Esophagus squamous epithelium (tissue), 5 donors: ENCODE measurements at regions not wholly inside any gene's neighbourhood (a gene's known extent, or its start where the extent isn't known, plus 50 kb on each side); places are given as distances from the start of the nearest gene placed in this dataset.
"Not testable (repeated sequence)": the region's sequence is repeated elsewhere in the genome, so short reads cannot be mapped to it uniquely, and the experiment has no call there.

Experiments
- DNase-seq: peaks from one replicate; lab custom pipeline; 2025; lab: John Stamatoyannopoulos, UW
- H3K27ac ChIP-seq, 4 donors: fragments of 200-600 bp; sonication (generic); one replicate each; pipeline ENCODE4 v1.5.1; 2016 to 2019; ENCODE audit warnings: mild to moderate bottlenecking in 1 of 4
- H3K27me3 ChIP-seq, 4 donors: fragments of 200-600 bp; sonication (generic); 1 replicate in 3 of 4; 2 replicates in 1 of 4; pipeline versions ENCODE4 v1.5.1 to v1.6.0; 2017 to 2021; ENCODE audit warnings: antibody characterized with exemption in 1 of 4
- H3K36me3 ChIP-seq, 3 donors: fragments of 200-600 bp; sonication (generic); one replicate each; pipeline ENCODE4 v1.5.1; 2016 to 2019
- H3K4me1 ChIP-seq, 3 donors: fragments of 200-600 bp; sonication (generic); one replicate each; pipeline ENCODE4 v1.5.1; 2017 to 2019
- H3K4me3 ChIP-seq, 4 donors: fragments of 200-600 bp; sonication (generic); 1 replicate in 3 of 4; 2 replicates in 1 of 4; pipeline ENCODE4 v1.5.1; 2016 to 2019; ENCODE audit warnings: mild to moderate bottlenecking in 2 of 4, moderate library complexity in 1 of 4
- H3K9me3 ChIP-seq, 3 donors: fragments of 200-600 bp; sonication (generic); one replicate each; pipeline ENCODE4 v1.5.1; 2016 to 2019
- CTCF ChIP-seq, 6 experiments: fragments of 450-650 bp in 4 of 6; fragments of 200-600 bp in 2 of 6; sonication (generic) in 2 of 6; IDR thresholded peaks; one replicate each; pipeline ENCODE4 v1.5.1; 2016 to 2019; ENCODE audit warnings: antibody characterized with exemption in 6 of 6, mild to moderate bottlenecking in 4 of 6, moderate library complexity in 4 of 6
- POLR2A ChIP-seq, 4 donors: fragments of 450-650 bp; IDR thresholded peaks; one replicate each; pipeline ENCODE4 v1.6.1; 2017; ENCODE audit warnings: antibody characterized with exemption in 4 of 4, mild to moderate bottlenecking in 4 of 4, moderate library complexity in 3 of 4
- whole genome bisulfite sequencing, 2 donors: methylation state at CpG; one replicate each; pipeline ENCODE4 v1.1.5; 2018; 5-methylcytosine and 5-hydroxymethylcytosine counted together
- intact Hi-C: fragments of 100-400 bp; cut with DNase I; formaldehyde crosslinking; loops from one replicate; pipeline ENCODE4 v1.15.0; 2022
- donor health status: DM: yes; HTN: yes; CAD: no.

GRCh38 chr18:51257150-51257549 lies 59.7 kb upstream of the MEX3C start:
- no peak for DNase-seq
- peaks cover 0 to 4% (median 0%) of the 10 kb centered on the region in 4 donors for H3K27me3 ChIP-seq
- no peaks in the 10 kb centered on the region for H3K9me3 ChIP-seq
- H3K36me3 ChIP-seq = no peaks in the 10 kb centered on the region
- no peak overlapping the region for H3K4me3 ChIP-seq
- TF ChIP-seq CTCF (IDR thresholded peaks at IDR 0.05) (no peak), POLR2A (IDR thresholded peaks at IDR 0.05) (no peak)
- intact Hi-C loops = no loop called here
- H3K4me1 ChIP-seq = no peaks in the 10 kb centered on the region
- 43 to 62% methylated on average over 4 of the region's 4 CpGs for WGBS, 2 donors
- no peak overlapping the region for H3K27ac ChIP-seq

DNA sequence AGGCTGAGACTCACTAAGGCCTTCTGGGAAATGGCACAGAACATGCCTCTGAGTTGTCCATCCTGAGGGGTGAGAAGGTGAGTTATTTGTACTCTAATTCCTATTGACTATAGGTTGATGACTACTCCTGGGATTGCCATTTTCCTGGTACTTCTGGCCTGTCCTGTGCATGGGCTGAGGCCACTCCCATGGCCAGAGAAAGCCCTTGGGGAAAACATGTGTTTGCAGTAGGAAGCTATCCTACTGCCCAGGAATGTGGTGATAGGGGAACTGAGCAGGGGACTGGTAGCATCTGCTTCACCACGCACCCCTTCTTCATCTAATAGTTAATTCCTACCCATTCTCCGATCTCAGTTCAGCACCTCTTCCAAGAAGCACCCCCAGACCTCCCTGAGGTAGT lies 62.6 kb upstream of the MEX3C start:
- TF ChIP-seq POLR2A (IDR thresholded peaks at IDR 0.05) (no peak), CTCF (IDR thresholded peaks at IDR 0.05) (no peak)
- H3K4me1 ChIP-seq = no peaks in the 10 kb centered on the region
- no peak for DNase-seq
- 82 to 85% methylated on average over 2 of the region's 2 CpGs for WGBS, 2 donors
- H3K4me3 ChIP-seq = no peak overlapping the region
- H3K36me3 ChIP-seq = no peaks in the 10 kb centered on the region
- peaks cover 0 to 4% (median 0%) of the 10 kb centered on the region in 4 donors for H3K27me3 ChIP-seq
- H3K27ac ChIP-seq = no peak overlapping the region
- intact Hi-C loops = no loop called here
- no peaks in the 10 kb centered on the region for H3K9me3 ChIP-seq

DNA sequence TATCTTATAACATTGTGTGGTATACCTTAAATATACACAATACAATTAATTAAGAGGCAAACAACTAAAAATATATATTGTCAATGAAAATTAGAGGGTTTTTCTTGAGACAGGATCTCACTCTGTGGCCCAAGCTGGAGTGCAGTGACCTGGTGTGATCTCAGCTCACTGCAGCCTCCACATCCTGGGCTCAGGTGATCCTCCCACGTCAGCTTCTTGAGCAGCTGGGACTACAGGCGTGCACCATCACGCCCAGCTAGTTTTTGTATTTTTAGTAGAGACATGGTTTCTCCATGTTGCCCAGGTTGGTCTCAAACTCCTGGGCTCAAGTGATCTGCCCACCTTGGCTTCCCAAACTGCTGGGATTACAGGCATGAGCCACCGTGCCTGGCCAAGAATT lies 68.6 kb upstream of the MEX3C start:
- WGBS, 2 donors = 61 to 76% methylated on average over 4 of the region's 4 CpGs
- intact Hi-C loops, H3K4me1 ChIP-seq, H3K4me3 ChIP-seq, DNase-seq, H3K27me3 ChIP-seq, H3K9me3 ChIP-seq, H3K27ac ChIP-seq, H3K36me3 ChIP-seq: not testable (repeated sequence)

DNA sequence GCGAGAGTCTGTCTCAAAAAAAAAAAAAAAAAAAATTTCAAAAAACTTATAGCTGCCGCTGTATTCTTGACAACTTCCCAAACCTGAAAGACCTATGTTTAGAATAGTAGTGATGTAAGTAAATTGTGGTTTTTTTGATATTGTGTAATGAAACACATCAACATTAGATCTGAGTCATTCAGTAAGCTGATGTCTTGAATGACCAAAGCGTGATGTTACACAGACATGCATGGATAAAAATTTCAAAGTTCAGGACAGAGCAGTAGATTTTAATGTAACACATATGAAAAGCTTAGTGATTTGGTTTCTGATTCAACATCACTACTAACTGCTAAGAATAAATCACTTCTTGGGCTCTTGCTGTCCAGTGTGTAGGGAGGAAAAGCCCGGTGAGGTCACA lies 69.3 kb upstream of the MEX3C start:
- WGBS, 2 donors = 53 to 75% methylated on average over 4 of the region's 4 CpGs
- TF ChIP-seq POLR2A (IDR thresholded peaks at IDR 0.05) (no peak), CTCF (IDR thresholded peaks at IDR 0.05) (no peak)
- H3K4me3 ChIP-seq = no peak overlapping the region
- H3K4me1 ChIP-seq = no peaks in the 10 kb centered on the region
- no peak for DNase-seq
- H3K27me3 ChIP-seq = no peaks in the 10 kb centered on the region
- intact Hi-C loops = no loop called here
- H3K36me3 ChIP-seq = no peaks in the 10 kb centered on the region
- no peak overlapping the region for H3K27ac ChIP-seq
- no peaks in the 10 kb centered on the region for H3K9me3 ChIP-seq

DNA sequence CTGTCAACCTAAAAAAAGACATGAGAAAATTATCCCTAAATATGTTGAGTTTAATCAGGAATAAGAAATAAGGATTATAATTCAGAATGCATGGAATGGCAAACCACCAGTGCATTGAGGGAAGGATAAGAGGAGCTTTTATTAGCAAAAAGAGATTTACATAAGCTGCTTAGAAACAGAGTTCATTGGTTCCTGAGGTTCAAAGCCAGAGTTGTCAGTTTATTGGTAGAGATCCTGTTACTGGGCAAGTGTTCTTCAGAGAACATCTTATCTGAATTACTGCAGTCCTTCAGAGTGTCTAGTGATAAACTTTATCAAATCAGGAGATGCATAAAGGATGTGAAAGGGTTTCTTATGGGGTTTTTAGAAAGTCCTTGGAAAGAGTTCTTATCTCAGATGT lies 76.0 kb upstream of the MEX3C start:
- DNase-seq = no peak
- no peak overlapping the region for H3K27ac ChIP-seq
- no peaks in the 10 kb centered on the region for H3K4me1 ChIP-seq
- no peaks in the 10 kb centered on the region for H3K36me3 ChIP-seq
- TF ChIP-seq CTCF (IDR thresholded peaks at IDR 0.05) (no peak), POLR2A (IDR thresholded peaks at IDR 0.05) (no peak)
- no peaks in the 10 kb centered on the region for H3K9me3 ChIP-seq
- intact Hi-C loops = no loop called here
- no peaks in the 10 kb centered on the region for H3K27me3 ChIP-seq
- H3K4me3 ChIP-seq = no peak overlapping the region
